Spinal cord (tissue), 9 donors: ENCODE measurements at regions not wholly inside any gene's neighbourhood (a gene's known extent, or its start where the extent isn't known, plus 50 kb on each side); places are given as distances from the start of the nearest gene placed in this dataset.
"Not testable (repeated sequence)": the region's sequence is repeated elsewhere in the genome, so short reads cannot be mapped to it uniquely, and the experiment has no call there.

Experiments used
- DNase-seq, 6 donors: peaks; one replicate each; pipeline versions ENCODE4 v3.0.0 to v3.0.0-alpha.2; 2013 to 2015; ENCODE audit warnings: low spot score in 6 of 6, low read depth in 4 of 6
- H3K27ac ChIP-seq: one replicate; pipeline ENCODE4 v1.5.1; 2013; ENCODE audit warnings: low read depth, low read length, control low read depth
- H3K27me3 ChIP-seq: one replicate; pipeline ENCODE4 v1.6.1; 2013; ENCODE audit warnings: low read length; ENCODE audit not compliant: control insufficient read depth, insufficient read depth
- H3K36me3 ChIP-seq: one replicate; pipeline ENCODE4 v1.6.1; 2013; ENCODE audit warnings: low read length; ENCODE audit not compliant: control insufficient read depth, insufficient read depth
- H3K4me1 ChIP-seq: one replicate; pipeline ENCODE4 v1.6.1; 2013; ENCODE audit warnings: low read length; ENCODE audit not compliant: control insufficient read depth, insufficient read depth
- H3K4me3 ChIP-seq: one replicate; pipeline ENCODE4 v1.5.1; 2013; ENCODE audit warnings: low read depth, low read length, control low read depth
- H3K9me3 ChIP-seq: one replicate; pipeline ENCODE4 v1.6.1; 2013; ENCODE audit warnings: low read length; ENCODE audit not compliant: control insufficient read depth, insufficient read depth
- WGBS: methylation state at CpG from one replicate; pipeline ENCODE4 v1.1.5; 2013; ENCODE audit warnings: missing lambda C conversion rate; ENCODE audit not compliant: insufficient coverage; 5-methylcytosine and 5-hydroxymethylcytosine counted together
- donor health status: healthy.

DNA sequence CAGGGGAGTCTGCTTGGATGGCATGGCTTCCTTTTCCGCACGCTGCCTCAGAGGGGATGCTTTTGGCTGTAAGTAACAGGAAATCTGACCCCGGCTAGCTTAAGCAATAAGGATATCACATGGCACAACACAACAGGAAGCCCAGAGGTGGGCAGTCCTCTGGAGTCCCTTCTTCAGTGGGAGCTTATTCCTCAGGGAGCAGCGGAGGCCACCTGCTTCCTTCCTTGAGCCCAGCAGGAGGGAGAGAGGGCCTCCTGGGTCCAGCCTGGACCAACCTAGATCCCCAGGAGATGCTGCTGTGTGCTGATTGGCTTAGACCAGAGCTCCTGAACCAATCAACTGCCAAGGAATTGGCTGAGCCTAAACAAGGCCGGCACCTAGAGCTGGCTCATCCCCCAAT lies 66.3 kb downstream of the C9orf50 start:
- H3K27ac ChIP-seq: no peak overlapping the region
- no peak overlapping the region for H3K4me3 ChIP-seq
- DNase-seq: no peak
- no peaks in the 10 kb centered on the region for H3K36me3 ChIP-seq
- H3K27me3 ChIP-seq: no peaks in the 10 kb centered on the region
- 85% methylated on average over 2 of the region's 5 CpGs for WGBS
- no peaks in the 10 kb centered on the region for H3K9me3 ChIP-seq
- H3K4me1 ChIP-seq: peaks cover 67% of the 10 kb centered on the region

DNA sequence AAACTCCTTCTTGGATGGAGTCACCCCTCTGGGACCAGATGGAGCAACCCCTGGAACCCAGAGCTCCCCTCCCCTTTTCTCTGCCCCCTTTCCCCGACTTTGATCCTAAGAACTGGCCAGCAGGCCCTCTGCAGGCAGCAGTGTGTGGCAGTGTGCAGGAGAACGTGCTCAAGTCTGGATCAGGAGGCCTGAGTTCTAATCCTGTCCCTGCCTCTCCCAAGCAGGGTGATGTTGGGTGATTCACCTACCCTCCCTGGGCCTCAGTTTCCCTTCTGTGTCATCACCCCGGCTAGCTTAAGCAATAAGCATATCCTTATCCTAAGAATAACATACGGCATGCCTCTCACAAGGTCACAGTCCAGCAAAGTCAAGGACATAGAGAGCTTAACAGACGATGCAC lies 67.6 kb downstream of the C9orf50 start:
- H3K27ac ChIP-seq: no peak overlapping the region
- H3K9me3 ChIP-seq: no peaks in the 10 kb centered on the region
- H3K4me1 ChIP-seq: peaks cover 67% of the 10 kb centered on the region
- H3K36me3 ChIP-seq: no peaks in the 10 kb centered on the region
- no peaks in the 10 kb centered on the region for H3K27me3 ChIP-seq
- 69% methylated on average over 3 of the region's 5 CpGs for WGBS
- H3K4me3 ChIP-seq: no peak overlapping the region
- DNase-seq: no peak

DNA sequence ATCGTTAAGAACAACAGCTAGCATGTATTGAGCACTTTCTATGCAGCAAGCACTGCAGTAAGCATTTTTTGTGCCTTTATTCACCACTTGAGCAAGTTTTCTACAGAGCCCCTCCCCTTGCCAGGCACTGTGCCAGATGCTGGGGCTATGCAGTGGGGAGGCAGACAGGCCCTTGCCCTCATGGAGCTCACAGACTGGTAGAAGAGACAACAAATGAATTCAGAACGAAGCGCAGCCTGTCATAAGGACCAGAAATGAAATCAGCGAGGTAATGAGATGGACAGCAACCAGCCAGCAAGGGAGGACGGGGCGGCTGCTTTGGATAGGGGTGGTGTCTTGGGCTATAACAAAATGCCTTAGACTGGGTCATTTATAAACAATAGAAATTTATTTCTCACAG lies 68.8 kb downstream of the C9orf50 start:
- Histone ChIP-seq H3K27ac (no peak overlapping the region), H3K9me3 (no peaks in the 10 kb centered on the region), H3K27me3 (no peaks in the 10 kb centered on the region), H3K4me1 (peaks cover 60% of the 10 kb centered on the region), H3K4me3 (no peak overlapping the region), H3K36me3 (no peaks in the 10 kb centered on the region)
- WGBS: 96% methylated on average over 3 of the region's 6 CpGs
- DNase-seq: no peak

DNA sequence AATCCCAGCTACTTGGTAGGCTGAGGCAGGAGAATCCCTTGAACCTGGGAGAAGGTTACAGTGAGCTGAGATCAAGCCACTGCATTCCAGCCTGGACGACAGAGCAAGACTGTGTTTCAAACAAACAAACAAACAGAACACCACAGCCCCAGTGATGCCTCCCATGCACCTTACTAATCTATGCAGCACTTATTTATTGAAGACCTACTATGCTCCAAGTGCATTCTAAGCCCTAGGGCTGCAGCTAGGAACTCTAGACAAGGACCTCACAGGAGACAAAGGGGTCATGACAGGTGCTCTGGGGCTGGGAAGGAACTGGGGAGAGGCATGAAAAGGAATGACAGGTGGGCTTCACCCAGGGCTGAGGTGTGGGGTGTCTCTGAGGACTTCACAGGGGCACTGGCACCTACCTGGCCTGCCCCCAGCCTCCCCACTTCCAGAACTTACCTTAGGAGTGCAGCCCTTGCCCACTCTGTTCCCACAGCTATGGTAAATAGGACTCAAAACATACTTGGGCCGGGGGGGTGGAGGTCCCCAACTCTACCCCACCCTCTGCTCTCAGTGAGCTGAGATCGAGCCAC lies 69.4 kb downstream of the C9orf50 start:
- Histone ChIP-seq H3K4me3 (no peak overlapping the region), H3K4me1 (peaks cover 54% of the 10 kb centered on the region), H3K27me3 (no peaks in the 10 kb centered on the region), H3K27ac (no peak overlapping the region), H3K36me3 (no peaks in the 10 kb centered on the region), H3K9me3 (no peaks in the 10 kb centered on the region)
- 71% methylated on average over 1 of the region's 3 CpGs for WGBS
- DNase-seq: no peak

DNA sequence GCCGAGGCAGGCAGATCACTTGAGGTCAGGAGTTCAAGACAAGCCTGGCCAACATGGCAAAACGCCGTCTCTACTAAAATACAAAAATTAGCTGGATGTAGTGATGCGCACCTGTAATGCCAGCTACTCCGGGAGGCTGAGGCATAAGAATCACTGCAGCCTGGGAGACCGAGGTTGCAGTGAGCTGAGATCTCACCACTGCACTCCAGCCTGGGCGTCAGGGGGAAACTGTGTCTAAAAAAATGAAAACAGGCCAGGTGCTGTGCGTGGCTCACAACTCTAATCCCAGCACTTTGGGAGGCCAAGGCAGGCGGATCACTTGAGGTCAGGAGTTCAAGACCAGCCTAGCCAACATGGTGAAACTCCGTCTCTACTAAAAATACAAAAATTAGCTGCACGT lies 69.9 kb downstream of the C9orf50 start:
- not testable (repeated sequence) for H3K4me3 ChIP-seq, H3K27me3 ChIP-seq, H3K9me3 ChIP-seq, H3K36me3 ChIP-seq, DNase-seq
- Histone ChIP-seq H3K27ac (peak overlapping the region; percentile 91), H3K4me1 (peaks cover 49% of the 10 kb centered on the region)
- 90% methylated on average over 4 of the region's 11 CpGs for WGBS

DNA sequence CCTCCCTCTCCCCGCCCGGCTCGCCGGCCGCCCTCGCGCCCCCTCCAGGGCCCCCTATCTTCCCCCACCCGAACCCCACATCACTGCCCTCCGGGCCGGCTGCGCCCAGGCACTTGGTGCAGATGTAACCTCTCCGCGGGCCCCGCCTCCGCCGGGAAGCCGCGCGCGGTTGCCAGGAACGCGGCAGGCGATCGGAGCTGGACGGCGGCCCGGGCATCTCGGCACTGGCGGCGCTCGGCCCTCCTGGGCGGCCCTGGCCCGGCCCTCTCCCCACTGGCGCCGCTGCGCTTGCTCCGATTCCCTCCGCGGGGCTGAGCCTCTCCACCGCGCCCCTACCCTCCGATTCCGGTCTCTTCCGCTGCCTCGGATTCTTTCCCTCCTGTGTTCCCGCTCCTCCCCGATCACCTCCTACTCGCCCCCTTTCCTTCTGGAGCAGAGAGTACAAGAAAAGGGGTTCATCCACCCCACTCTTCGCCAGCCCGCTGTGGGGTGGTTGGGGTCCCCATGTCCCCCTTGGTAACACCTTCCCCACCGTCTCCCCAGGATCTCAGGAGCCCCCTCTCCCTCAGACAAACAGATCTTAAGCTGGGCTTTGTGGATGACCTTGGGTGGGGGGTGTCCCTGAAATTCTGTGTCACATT lies 70.6 kb downstream of the C9orf50 start:
- peak in 2 of 6 donors; percentile 87 to 93 for DNase-seq
- H3K27me3 ChIP-seq: no peaks in the 10 kb centered on the region
- WGBS: under 1% methylated on average over 40 of the region's 51 CpGs

DNA sequence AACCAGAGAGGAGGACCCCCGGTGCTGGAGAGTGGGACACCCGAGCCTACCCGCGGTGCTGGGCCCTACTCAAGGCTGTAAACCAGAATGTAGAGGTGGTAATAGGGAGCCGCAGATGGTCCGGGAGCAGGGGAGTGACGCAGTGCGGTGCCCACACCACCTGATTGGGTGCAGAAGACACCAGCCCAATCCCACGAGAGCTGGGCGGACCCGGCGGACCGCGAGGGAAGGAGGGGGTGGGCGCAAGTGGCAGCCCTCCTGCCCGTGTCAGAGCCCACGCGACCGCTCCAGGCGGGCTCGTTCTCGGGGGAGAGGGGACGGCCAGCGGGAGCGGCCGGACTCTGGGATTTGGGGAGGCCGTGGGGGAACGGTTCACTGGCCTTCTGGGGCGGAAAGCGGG lies 71.2 kb downstream of the C9orf50 start:
- no peaks in the 10 kb centered on the region for H3K36me3 ChIP-seq
- H3K4me1 ChIP-seq: peaks cover 37% of the 10 kb centered on the region
- peak in 2 of 6 donors; percentile 82 to 83 for DNase-seq
- H3K9me3 ChIP-seq: no peaks in the 10 kb centered on the region
- peak overlapping the region; percentile 87 for H3K27ac ChIP-seq
- 9% methylated on average over 29 of the region's 30 CpGs for WGBS
- peak overlapping the region; percentile 43 for H3K4me3 ChIP-seq
- no peaks in the 10 kb centered on the region for H3K27me3 ChIP-seq

More for the DNA sequence above, 70.6 kb downstream of the C9orf50 start:
- Histone ChIP-seq H3K9me3 (no peaks in the 10 kb centered on the region), H3K27ac (peak overlapping the region; percentile 91), H3K4me1 (peaks cover 42% of the 10 kb centered on the region), H3K36me3 (no peaks in the 10 kb centered on the region), H3K4me3 (peak overlapping the region; percentile 43)

DNA sequence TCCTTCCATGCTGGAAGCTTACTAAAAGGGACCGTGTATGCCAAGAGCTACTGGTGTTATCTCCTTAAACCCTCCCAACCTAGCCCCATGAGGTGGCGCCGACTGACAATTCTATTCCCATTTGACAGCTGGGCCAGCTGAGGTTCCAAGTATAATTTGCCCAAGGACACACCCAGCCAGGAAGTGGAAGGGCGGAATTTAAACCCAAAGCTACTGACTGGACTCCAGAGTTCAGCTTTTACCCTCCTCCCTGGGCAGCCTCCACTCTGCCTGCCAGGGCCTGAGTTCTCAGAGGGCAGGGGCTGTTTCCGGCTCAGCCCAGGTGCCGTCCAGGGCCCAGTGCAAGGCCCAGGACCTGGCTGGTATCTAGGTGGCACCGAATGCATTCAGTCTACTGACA lies 71.8 kb downstream of the C9orf50 start:
- WGBS: 79% methylated on average over 7 of the region's 7 CpGs
- no peak overlapping the region for H3K4me3 ChIP-seq

DNA sequence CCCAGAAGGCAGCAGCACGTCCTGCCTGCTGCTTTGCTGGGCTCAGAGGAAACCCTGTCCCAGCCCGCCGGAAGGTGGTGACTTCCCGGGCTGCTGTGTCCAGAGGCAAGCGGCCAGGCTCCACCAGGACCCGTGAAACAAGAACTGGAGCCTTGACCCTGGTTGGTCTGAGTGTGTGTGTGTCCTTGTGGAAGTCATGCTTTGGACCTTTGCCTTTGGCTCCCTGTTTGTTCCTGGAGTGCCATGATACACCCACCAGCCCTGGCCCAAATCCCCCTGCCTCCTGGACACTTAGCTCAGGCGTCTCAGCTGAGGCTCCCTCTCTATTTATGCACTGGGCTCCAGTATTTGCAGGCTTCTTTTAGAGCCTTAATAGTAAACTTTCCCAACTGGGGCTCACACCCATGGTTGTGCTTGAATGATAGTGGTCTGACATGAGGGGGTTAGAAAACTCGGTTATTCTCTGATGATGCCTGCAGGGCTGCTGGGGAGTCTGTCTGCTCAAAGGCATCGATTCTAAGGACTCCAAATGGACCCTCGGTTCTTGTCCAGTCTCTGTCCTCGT lies 72.2 kb downstream of the C9orf50 start:
- peak in 1 of 6 donors; percentile 32 for DNase-seq

More for the DNA sequence above, 71.8 kb downstream of the C9orf50 start:
- no peak for DNase-seq
- peaks cover 36% of the 10 kb centered on the region for H3K4me1 ChIP-seq
- H3K27me3 ChIP-seq: no peaks in the 10 kb centered on the region
- H3K36me3 ChIP-seq: no peaks in the 10 kb centered on the region
- peak overlapping the region; percentile 87 for H3K27ac ChIP-seq
- no peaks in the 10 kb centered on the region for H3K9me3 ChIP-seq

More for the DNA sequence above, 72.2 kb downstream of the C9orf50 start:
- no peak overlapping the region for H3K4me3 ChIP-seq
- no peaks in the 10 kb centered on the region for H3K9me3 ChIP-seq
- WGBS: 49% methylated on average over 11 of the region's 11 CpGs
- peak overlapping the region; percentile 87 for H3K27ac ChIP-seq
- no peaks in the 10 kb centered on the region for H3K36me3 ChIP-seq
- H3K27me3 ChIP-seq: no peaks in the 10 kb centered on the region
- H3K4me1 ChIP-seq: peaks cover 36% of the 10 kb centered on the region
